Heart left ventricle (tissue), 13 donors: ENCODE measurements at regions not wholly inside any gene's neighbourhood (a gene's known extent, or its start where the extent isn't known, plus 50 kb on each side); places are given as distances from the start of the nearest gene placed in this dataset.

Experiments used
- POLR2A ChIP-seq, 2 donors: fragments of 450-650 bp; IDR thresholded peaks; one replicate each; pipeline ENCODE4 v1.6.1; 2017; ENCODE audit warnings: antibody characterized with exemption in 2 of 2, mild to moderate bottlenecking in 2 of 2, moderate library complexity in 2 of 2
- TF ChIP-seq, protein P1 (sequence below), 12 donors: fragments of 200-600 bp; sonication (generic) in 4 of 12; IDR thresholded peaks; one replicate each; pipeline versions ENCODE4 v1.5.0 to v1.8.0; 2018 to 2022; ENCODE audit warnings: antibody characterized with exemption in 12 of 12, mild to moderate bottlenecking in 5 of 12
- donor health status: ischemic (EF 13 %, LVEDD 7.1; RV severe dilation, severe dysfunction).
- donor health status: DM: no; HTN: yes; CAD: no.
- donor health status: DM: no; HTN: no; CAD: no.
- donor health status: ischemic (EF 25% LVEDD 6.9; RV normal size, moderate dysfunction).
- donor health status: ischemic (EF 25% LVEDD 5.7; RV mildly dilated, moderate dysfunction).
- donor health status: ischemic (EF 35%, LVEDD 5.7; RV mildly dilated, moderate dysfunction).
- donor health status: nonischemic (EF 11% LVEDD 7.7; RV severe dilation, severe dysfunction).
- donor health status: DM: yes; HTN: yes; CAD: no.
- donor health status: PGD.
- donor health status: ischemic (EF 29% LVEDD 5.4; RV normal size, mild dysfunction).
- donor health status: nonischemic (EF 23%, LVEDD 6.1; RV moderate dilation, normal function).

- TF ChIP-seq, protein P1, sequence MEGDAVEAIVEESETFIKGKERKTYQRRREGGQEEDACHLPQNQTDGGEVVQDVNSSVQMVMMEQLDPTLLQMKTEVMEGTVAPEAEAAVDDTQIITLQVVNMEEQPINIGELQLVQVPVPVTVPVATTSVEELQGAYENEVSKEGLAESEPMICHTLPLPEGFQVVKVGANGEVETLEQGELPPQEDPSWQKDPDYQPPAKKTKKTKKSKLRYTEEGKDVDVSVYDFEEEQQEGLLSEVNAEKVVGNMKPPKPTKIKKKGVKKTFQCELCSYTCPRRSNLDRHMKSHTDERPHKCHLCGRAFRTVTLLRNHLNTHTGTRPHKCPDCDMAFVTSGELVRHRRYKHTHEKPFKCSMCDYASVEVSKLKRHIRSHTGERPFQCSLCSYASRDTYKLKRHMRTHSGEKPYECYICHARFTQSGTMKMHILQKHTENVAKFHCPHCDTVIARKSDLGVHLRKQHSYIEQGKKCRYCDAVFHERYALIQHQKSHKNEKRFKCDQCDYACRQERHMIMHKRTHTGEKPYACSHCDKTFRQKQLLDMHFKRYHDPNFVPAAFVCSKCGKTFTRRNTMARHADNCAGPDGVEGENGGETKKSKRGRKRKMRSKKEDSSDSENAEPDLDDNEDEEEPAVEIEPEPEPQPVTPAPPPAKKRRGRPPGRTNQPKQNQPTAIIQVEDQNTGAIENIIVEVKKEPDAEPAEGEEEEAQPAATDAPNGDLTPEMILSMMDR (IDR thresholded peaks at IDR 0.05): no peak
- no peak for TF ChIP-seq POLR2A (IDR thresholded peaks at IDR 0.05)
Observed at GRCh38 chr4:124952601-124953000, 240.1 kb upstream of the ANKRD50 start.
